GM19043 (cell line): ENCODE measurements at regions not wholly inside any gene's neighbourhood (a gene's known extent, or its start where the extent isn't known, plus 50 kb on each side); places are given as distances from the start of the nearest gene placed in this dataset.
"Not testable (repeated sequence)": the region's sequence is repeated elsewhere in the genome, so short reads cannot be mapped to it uniquely, and the experiment has no call there.

Experiments
- ATAC-seq: cut with Tn5 transposase; IDR thresholded peaks from one replicate; pipeline ENCODE4 v1.9.1; 2021; ENCODE audit warnings: low read depth; ENCODE audit not compliant: unreplicated experiment

GRCh38 chr6:30810813-30811339 is 66.5 kb upstream of the IER3 start:
- ATAC-seq, result peak; percentile 84

- ATAC-seq, result not testable (repeated sequence)
Observed at GRCh38 chr6:30807566-30807965, 63.2 kb upstream of the IER3 start.

DNA sequence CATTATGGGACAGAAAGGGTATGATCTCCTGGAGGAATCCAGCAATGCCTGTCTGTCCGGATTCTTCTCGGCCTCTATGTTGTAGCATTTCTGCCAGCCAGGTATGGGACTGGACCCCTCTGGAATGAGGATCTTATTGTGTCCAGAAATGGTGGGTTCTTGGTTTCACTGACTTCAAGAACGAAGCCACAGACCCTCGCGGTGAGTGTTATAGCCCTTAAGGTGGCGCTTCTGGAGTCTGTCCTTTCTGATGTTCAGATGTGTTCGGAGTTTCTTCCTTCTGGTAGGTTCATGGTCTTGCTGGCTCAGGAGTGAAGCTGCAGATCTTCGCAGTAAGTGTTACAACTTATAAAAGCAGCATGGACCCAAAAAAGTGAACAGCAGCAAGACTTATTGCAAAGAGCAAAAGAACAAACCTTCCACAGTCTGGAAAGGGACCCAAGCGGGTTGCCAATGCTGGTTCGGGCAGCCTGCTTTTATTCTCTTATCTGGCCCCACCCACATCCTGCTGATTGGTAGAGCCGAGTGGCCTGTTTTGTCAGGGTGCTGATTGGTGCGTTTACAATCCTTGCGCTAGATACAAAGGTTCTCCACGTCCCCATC is 62.3 kb upstream of the IER3 start:
- no peak for ATAC-seq

DNA sequence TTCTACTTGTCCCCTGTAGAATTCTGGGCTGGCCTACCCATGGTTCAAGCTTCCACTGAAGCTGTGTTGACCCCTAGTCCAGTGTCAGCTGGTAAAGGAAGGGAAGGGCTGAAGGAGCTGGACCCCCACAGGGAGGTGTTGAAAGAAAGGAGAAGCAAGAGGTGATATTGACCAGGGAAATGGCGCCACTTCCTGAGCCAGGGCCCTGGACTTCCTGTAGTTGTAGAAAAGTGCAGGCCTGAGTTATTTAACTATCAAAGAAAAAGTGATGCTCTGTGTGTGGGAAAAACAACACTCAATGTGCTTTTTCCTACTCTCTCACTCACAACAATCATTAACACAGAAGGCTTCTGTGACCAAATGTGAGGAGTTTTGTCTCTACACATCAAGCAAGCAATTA is 60.0 kb upstream of the IER3 start:
- no peak for ATAC-seq

DNA sequence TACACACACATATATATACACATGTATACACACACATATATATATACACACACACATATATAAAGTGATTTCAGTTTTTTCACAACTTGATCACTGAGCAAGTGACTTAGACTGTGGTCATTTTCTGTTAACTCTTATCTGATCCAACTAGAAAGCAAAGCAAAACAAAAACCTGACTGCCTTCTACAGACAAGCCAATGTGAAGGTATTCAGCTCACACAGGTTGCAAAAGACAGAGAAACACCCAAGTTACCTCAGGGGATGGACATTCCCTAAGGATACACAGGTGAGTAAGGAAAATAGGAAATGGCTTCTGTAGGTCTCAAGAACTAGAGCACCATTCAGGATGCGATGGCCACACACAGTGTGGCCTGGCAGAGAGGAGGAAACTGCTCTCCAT is 58.4 kb upstream of the IER3 start:
- ATAC-seq, result no peak

GRCh38 chr6:30801950-30802349 is 57.6 kb upstream of the IER3 start:
- no peak for ATAC-seq

GRCh38 chr6:30800871-30801270 is 56.5 kb upstream of the IER3 start:
- no peak for ATAC-seq

GRCh38 chr6:30799210-30799609 is 54.9 kb upstream of the IER3 start:
- ATAC-seq, result no peak

DNA sequence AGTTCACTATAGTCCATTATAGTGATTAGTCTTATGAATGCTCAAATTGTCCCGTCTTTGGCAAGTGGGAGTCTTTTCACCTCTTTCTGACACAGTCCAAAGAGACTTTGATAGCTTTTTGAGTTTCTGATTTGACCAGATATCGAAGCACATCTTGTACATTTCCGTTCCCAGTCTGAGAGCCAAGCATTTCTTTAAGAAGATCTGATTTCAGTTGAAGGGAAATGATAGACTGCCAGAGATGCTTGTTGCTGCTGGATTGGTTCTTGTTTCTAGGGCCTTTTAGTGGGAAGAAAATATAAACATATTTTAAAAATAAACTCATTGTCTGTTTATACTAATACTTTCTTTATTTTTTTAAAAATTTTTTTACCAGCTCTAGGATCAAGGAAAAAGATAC is 54.1 kb upstream of the IER3 start:
- ATAC-seq, result no peak

- no peak for ATAC-seq
Observed at GRCh38 chr6:30795549-30796293, 51.4 kb upstream of the IER3 start.
